ENCODE measurements at regions not wholly inside any gene's neighbourhood (a gene's known extent, or its start where the extent isn't known, plus 50 kb on each side); places are given as distances from the start of the nearest gene placed in this dataset.

DNA sequence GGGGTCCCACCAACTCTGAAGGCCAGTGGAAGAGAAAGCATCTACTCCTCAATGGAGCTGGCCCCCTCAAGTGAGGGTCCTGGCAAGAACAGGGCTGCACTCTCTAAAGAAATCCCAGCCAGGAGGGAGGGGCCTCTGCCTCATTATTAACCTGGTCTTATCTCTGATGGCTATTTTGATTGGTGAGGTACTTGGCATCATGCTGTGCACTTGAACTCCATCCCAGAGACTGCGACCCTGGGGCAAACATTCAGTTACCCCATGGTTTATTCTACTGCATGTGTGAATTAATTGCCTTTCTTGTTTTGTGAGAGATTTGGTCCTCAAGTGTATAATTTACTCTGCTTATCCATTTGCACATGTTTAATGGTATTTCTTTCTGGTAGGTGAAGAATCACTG is 55.0 kb upstream of the ETV3 start:
- H3K27ac ChIP-seq (ENCODE audit: insufficient read depth, low read length) = no peak overlapping the region
- no TSS peak for BruUV-seq (replicated peaks)
- no peak overlapping the region for H3K4me3 ChIP-seq (ENCODE audit: insufficient read depth, low read depth, low read length)
- no peak overlapping the region for H2BK20ac ChIP-seq (ENCODE audit: low read depth, low read length)
- intact Hi-C loops (cut with micrococcal nuclease) (loop anchor here (1.0 to 10.0 kb wide), 2 partner anchors 296 to 932 kb away; a partner anchor contains a TSS), dilution Hi-C loops (cut with HindIII; ENCODE audit: low sequenced_read_pairs, unreplicated experiment) (no loop called here), in situ Hi-C loops (cut with MboI; ENCODE audit: low sequenced_read_pairs) (loop anchor here (10.0 kb wide), 1 partner anchor 302 kb away; no protein-coding TSS in a partner anchor)
- POLR2A ChIA-PET (ENCODE audit: unreplicated experiment) = no interaction called here
- H3K9ac ChIP-seq (ENCODE audit: low read depth, low read length) = no peak overlapping the region
- H2BK15ac ChIP-seq (ENCODE audit: low read depth, low read length) = no peak overlapping the region
- no peak overlapping the region for H2BK5ac ChIP-seq (ENCODE audit: low read depth, low read length, poor library complexity, severe bottlenecking)
- no peak overlapping the region for H3K14ac ChIP-seq (replicated peaks; ENCODE audit: low read depth, low read length)
- H3K9me1 ChIP-seq (ENCODE audit: insufficient read depth, low read length) = no peaks in the 10 kb centered on the region
- peaks cover 50% of the 10 kb centered on the region for H3K27me3 ChIP-seq (ENCODE audit: control insufficient read depth, insufficient read depth, low read length)
- DNase-seq (no peak), ATAC-seq (ENCODE audit: low read depth) (no peak)
- no peak overlapping the region for H2AK5ac ChIP-seq (ENCODE audit: low read depth, low read length)
- H4K8ac ChIP-seq (ENCODE audit: low read depth in 2 of 2, low read length in 2 of 2) = no peak overlapping the region
- TF ChIP-seq MAZ (IDR thresholded peaks at IDR 0.05; ENCODE audit: borderline replicate concordance, low read depth, low read length) (no peak), RFX5 (IDR thresholded peaks at IDR 0.05; ENCODE audit: low read depth, low read length) (no peak), RCOR1 (IDR thresholded peaks at IDR 0.05; ENCODE audit: insufficient replicate concordance, low read length) (no peak), SMC3 (IDR thresholded peaks at IDR 0.05; ENCODE audit: low read depth, low read length) (no peak)
- H4K5ac ChIP-seq (ENCODE audit: low read depth, low read length) = no peak overlapping the region
- no peak overlapping the region for H2BK120ac ChIP-seq (ENCODE audit: low read depth, low read length)
- H3K4me1 ChIP-seq (ENCODE audit: control insufficient read depth, insufficient read depth, low read length) = no peaks in the 10 kb centered on the region
- no peak overlapping the region for H4K91ac ChIP-seq (ENCODE audit: insufficient read depth, low read depth, low read length)
- H3K56ac ChIP-seq (ENCODE audit: extremely low read depth, insufficient read depth, low read length) = no peak overlapping the region
- H3K4me2 ChIP-seq (ENCODE audit: low read depth, low read length) = no peak overlapping the region
- CTCF ChIA-PET = no interaction called here
- no peaks in the 10 kb centered on the region for H3K36me3 ChIP-seq (ENCODE audit: control insufficient read depth, insufficient read depth, low read length)
- H3K79me1 ChIP-seq (ENCODE audit: low read depth in 1 of 2, low read length in 2 of 2) = no peaks in the 10 kb centered on the region
- no peak overlapping the region for H3K23ac ChIP-seq (ENCODE audit: low read depth, low read length)
- WGBS, 2 experiments (ENCODE audit: extremely low coverage in 2 of 2, insufficient read length in 1 of 2) = no CpG with 5 or more reads among the region's 1 CpG
- no peaks in the 10 kb centered on the region for H3K9me3 ChIP-seq (ENCODE audit: control insufficient read depth, insufficient read depth, low read length)
- H3K18ac ChIP-seq (ENCODE audit: low read depth, low read length) = no peak overlapping the region
- H2AFZ ChIP-seq (replicated peaks; ENCODE audit: low read length, poor library complexity) = no peak overlapping the region
- no peaks in the 10 kb centered on the region for H4K20me1 ChIP-seq (ENCODE audit: insufficient read depth, low read length)
- no peak overlapping the region for H3K4ac ChIP-seq (ENCODE audit: low read depth, low read length)
- no peak overlapping the region for H2AK9ac ChIP-seq (replicated peaks; ENCODE audit: low read depth, low read length, poor library complexity)
